ENCODE measurements at regions not wholly inside any gene's neighbourhood (a gene's known extent, or its start where the extent isn't known, plus 50 kb on each side); places are given as distances from the start of the nearest gene placed in this dataset.
"Not testable (repeated sequence)": the region's sequence is repeated elsewhere in the genome, so short reads cannot be mapped to it uniquely, and the experiment has no call there.

DNA sequence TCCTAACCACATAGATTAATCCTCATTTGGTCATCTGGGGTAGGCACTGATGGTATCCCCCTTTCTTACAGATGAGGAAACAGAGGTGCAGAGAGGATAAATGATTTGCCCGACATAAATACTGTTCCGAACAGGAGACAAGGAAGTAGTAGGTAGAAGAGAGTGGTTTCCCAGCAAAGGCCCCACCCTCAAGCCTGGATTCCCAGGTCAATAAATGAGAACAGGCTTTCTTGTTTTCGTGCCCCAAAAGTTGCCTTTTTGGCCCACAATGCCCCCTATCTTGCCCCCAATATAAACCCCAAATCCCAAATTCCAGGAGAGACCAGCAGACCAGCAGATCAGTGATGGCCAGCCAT is 125.5 kb upstream of the PRR20G start:
- Histone ChIP-seq H3K27ac (no peak overlapping the region), H3K4me3 (no peak overlapping the region), H3K36me3 (no peaks in the 10 kb centered on the region), H3K9me3 (no peaks in the 10 kb centered on the region), H3K4me1 (no peaks in the 10 kb centered on the region), H3K27me3 (no peaks in the 10 kb centered on the region)
- intact Hi-C loops (cut with DNase I), result no loop called here
- TF ChIP-seq, protein P1, sequence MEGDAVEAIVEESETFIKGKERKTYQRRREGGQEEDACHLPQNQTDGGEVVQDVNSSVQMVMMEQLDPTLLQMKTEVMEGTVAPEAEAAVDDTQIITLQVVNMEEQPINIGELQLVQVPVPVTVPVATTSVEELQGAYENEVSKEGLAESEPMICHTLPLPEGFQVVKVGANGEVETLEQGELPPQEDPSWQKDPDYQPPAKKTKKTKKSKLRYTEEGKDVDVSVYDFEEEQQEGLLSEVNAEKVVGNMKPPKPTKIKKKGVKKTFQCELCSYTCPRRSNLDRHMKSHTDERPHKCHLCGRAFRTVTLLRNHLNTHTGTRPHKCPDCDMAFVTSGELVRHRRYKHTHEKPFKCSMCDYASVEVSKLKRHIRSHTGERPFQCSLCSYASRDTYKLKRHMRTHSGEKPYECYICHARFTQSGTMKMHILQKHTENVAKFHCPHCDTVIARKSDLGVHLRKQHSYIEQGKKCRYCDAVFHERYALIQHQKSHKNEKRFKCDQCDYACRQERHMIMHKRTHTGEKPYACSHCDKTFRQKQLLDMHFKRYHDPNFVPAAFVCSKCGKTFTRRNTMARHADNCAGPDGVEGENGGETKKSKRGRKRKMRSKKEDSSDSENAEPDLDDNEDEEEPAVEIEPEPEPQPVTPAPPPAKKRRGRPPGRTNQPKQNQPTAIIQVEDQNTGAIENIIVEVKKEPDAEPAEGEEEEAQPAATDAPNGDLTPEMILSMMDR (IDR thresholded peaks at IDR 0.05), result no peak
- ATAC-seq (no peak), DNase-seq (no peak)

DNA sequence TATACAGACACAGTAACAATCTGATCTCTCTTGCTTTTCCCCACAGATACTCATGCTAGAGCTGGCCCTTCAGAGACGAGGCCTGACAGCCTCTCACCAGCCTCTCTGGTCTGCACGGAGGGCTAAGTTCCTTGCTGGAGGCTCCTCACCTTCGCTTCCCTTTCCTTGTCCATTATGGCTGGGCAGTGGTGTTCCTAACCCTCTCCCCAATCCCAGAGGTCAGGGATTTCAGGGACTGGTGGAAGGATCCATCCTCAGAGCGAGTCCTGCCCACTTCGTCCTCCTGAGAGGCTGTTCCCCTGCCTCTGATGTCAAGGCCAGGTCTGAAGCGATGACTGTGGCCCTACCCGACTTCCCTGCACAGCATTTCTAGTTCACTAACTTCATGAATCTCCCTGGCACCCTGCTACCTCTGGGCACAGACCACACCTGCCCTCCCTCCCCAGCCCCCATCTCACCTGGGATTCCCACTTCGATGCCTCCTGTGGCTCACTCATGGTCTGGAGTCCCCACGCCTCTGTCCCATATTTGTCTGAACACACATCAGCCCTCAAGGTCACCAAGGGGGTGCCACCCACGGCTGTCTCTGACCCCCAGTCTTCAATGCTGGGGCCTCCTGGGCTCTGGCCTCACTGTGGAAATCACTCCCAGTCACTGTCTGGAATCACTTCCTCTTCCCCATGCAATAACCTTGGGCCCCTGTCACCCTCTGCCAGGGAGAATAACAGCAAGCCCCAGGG is 124.9 kb upstream of the PRR20G start:
- H3K27ac ChIP-seq, result no peak overlapping the region
- intact Hi-C loops (cut with DNase I), result no loop called here
- TF ChIP-seq, protein P1 (IDR thresholded peaks at IDR 0.05), result no peak
- no peaks in the 10 kb centered on the region for H3K36me3 ChIP-seq
- ATAC-seq (peak; percentile 56), DNase-seq (no peak)
- H3K27me3 ChIP-seq, result no peaks in the 10 kb centered on the region
- H3K9me3 ChIP-seq, result no peaks in the 10 kb centered on the region
- no peaks in the 10 kb centered on the region for H3K4me1 ChIP-seq
- no peak overlapping the region for H3K4me3 ChIP-seq

DNA sequence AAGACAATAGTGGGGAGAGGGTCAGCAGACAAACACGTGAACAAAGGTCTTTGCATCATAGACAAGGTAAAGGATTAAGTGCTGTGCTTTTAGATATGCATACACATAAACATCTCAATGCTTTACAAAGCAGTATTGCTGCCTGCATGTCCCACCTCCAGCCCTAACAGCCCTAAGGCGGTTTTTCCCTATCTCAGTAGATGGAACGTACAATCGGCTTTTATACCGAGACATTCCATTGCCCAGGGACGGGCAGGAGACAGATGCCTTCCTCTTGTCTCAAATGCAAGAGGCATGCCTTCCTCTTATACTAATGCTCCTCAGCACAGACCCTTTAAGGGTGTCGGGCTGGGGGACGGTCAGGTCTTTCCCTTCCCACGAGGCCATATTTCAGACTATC is 124.0 kb upstream of the PRR20G start:
- H3K9me3 ChIP-seq; H3K4me3 ChIP-seq; intact Hi-C loops (cut with DNase I); H3K4me1 ChIP-seq; DNase-seq; ATAC-seq; H3K27ac ChIP-seq; H3K27me3 ChIP-seq; H3K36me3 ChIP-seq: not testable (repeated sequence)

DNA sequence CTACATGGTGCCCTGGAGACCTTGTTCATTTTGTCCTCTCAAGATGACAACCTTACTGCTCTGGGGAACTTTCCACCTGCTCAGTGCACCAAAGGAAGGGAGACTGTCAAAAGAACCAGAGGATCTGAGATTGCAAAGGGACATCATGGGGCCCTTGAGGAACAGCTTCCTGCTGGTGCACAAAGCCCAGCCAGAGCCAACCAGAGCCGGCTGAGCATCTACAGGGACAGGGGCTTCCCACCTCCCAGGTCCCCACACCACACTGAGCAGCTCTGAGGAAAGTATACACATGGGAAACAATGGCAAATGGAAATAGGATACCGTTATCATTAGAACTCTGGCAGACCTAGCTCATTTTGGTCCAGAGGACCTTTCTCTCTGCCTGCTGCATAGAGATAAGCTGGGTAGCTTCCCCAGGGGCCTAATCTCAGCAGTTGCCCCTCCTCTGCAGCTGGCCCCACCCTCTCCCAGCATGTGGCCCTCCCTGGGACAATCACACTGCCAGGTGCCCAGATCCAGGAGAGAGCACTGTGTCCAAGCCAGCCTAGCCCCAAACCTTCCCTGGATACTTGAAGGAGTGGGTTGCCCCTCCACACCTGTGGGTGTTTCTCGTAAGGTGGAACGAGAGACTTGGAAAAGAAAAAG is 123.4 kb upstream of the PRR20G start:
- no peaks in the 10 kb centered on the region for H3K4me1 ChIP-seq
- no peaks in the 10 kb centered on the region for H3K27me3 ChIP-seq
- intact Hi-C loops (cut with DNase I), result no loop called here
- ATAC-seq (peak; percentile 29), DNase-seq (no peak)
- H3K4me3 ChIP-seq, result no peak overlapping the region
- H3K36me3 ChIP-seq, result no peaks in the 10 kb centered on the region
- no peaks in the 10 kb centered on the region for H3K9me3 ChIP-seq
- TF ChIP-seq, protein P1 (IDR thresholded peaks at IDR 0.05), result no peak
- no peak overlapping the region for H3K27ac ChIP-seq

DNA sequence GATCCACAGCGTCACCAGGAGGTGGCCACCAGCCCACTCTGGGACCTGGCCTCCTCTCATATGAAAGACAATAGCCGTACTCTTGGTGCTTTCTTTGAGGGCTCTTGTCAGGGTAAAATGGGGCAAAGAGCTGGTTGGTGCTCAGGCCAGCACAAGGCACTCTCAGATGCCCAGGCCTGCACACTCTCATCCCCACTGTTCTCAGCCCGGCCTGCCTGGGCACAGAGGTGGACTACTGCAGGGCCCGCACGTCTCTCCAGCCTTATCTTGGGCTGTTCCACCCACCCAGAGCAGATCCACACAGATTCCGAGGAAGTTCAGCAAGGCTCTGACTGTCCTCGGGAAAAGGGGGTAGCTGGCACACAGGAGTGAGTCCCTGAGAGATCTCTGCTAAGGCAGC is 122.8 kb upstream of the PRR20G start:
- ATAC-seq (no peak), DNase-seq (no peak)
- intact Hi-C loops (cut with DNase I), result no loop called here
- H3K27ac ChIP-seq, result no peak overlapping the region
- no peaks in the 10 kb centered on the region for H3K27me3 ChIP-seq
- no peak overlapping the region for H3K4me3 ChIP-seq
- TF ChIP-seq, protein P1 (IDR thresholded peaks at IDR 0.05), result no peak
- no peaks in the 10 kb centered on the region for H3K9me3 ChIP-seq
- no peaks in the 10 kb centered on the region for H3K36me3 ChIP-seq
- H3K4me1 ChIP-seq, result no peaks in the 10 kb centered on the region

DNA sequence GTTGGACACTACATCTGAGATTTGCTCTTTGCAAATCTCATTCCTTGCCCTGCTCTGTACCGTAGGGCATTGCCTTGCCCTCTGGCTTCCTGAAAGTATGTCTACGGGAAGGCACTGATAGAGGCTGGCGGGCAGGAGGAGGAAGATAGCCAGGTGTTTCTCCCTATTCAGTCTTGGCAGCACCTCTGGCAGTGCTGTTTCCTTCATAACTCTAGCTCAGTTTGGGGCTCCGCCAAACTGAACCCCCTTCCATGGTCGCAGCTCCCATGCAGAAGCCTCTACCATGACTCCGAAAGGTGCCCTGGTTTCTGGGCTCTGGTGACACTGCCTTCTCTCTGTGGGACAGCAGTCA is 122.3 kb upstream of the PRR20G start:
- no peak for ATAC-seq
- TF ChIP-seq, protein P1 (IDR thresholded peaks at IDR 0.05), result no peak
- intact Hi-C loops (cut with DNase I), result no loop called here
- Histone ChIP-seq H3K4me3 (no peak overlapping the region), H3K27ac (no peak overlapping the region), H3K27me3 (no peaks in the 10 kb centered on the region), H3K4me1 (no peaks in the 10 kb centered on the region), H3K9me3 (no peaks in the 10 kb centered on the region), H3K36me3 (no peaks in the 10 kb centered on the region)
- no peak for DNase-seq

Measured in upper lobe of right lung (tissue), 1 donor.